ENCODE measurements at regions not wholly inside any gene's neighbourhood (a gene's known extent, or its start where the extent isn't known, plus 50 kb on each side); places are given as distances from the start of the nearest gene placed in this dataset.

DNA sequence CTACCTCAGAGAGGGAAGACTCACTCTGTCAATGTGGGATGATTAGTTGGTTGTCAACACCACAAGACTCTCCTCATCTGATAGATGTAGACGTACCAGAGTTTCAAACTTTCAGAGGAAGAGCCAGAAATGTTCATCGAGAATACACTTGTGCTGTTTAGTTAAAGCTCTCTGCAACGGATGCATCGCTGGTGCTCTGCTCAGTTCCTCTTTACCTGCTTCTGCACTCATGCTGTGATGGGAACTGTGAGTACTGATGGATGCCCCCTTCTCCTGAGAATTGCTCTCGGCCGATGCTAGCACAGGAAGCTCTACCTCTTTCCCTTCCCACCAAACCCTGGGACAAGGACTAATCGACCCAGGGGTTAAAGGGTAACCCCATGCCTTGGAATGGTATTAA lies 51.8 kb upstream of the CCDC54 start:
- TF ChIP-seq, protein P1, sequence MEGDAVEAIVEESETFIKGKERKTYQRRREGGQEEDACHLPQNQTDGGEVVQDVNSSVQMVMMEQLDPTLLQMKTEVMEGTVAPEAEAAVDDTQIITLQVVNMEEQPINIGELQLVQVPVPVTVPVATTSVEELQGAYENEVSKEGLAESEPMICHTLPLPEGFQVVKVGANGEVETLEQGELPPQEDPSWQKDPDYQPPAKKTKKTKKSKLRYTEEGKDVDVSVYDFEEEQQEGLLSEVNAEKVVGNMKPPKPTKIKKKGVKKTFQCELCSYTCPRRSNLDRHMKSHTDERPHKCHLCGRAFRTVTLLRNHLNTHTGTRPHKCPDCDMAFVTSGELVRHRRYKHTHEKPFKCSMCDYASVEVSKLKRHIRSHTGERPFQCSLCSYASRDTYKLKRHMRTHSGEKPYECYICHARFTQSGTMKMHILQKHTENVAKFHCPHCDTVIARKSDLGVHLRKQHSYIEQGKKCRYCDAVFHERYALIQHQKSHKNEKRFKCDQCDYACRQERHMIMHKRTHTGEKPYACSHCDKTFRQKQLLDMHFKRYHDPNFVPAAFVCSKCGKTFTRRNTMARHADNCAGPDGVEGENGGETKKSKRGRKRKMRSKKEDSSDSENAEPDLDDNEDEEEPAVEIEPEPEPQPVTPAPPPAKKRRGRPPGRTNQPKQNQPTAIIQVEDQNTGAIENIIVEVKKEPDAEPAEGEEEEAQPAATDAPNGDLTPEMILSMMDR (IDR thresholded peaks at IDR 0.05), result no peak
- TF ChIP-seq EP300 (IDR thresholded peaks at IDR 0.05; ENCODE audit: low read depth) (no peak), POLR2AphosphoS5 (IDR thresholded peaks at IDR 0.05) (no peak)

Measured in transverse colon (tissue), 4 donors.